NCI-H2227 treated with DMSO at 0.1 percent for 48 hours (cell line): ENCODE measurements at regions not wholly inside any gene's neighbourhood (a gene's known extent, or its start where the extent isn't known, plus 50 kb on each side); places are given as distances from the start of the nearest gene placed in this dataset.
"Not testable (repeated sequence)": the region's sequence is repeated elsewhere in the genome, so short reads cannot be mapped to it uniquely, and the experiment has no call there.

Experiments
- DNase-seq: peaks from one replicate; lab custom pipeline; 2025; lab: John Stamatoyannopoulos, UW

DNA sequence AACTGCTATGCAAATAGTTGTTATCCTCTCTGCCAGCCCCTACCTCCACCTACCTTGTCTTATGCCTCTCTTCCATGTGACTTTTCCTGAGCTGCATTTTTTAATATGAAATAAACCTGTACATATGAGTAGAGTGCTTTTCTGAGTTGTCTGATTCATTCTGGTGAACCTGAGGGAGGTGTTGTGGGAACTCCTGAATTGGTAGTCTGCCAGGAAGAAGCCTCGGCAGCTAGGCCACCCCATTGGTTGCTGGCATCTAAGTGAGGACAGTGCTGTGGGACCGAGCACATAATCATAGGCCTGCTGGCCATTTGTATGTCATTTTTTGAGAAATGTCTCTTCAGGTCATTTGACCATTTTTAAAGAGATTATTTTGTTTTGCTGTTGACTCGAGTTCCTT is 1146.8 kb downstream of the UQCRFS1 start:
- DNase-seq, result no peak

GRCh38 chr19:28065026-28065425 is 1147.9 kb downstream of the UQCRFS1 start:
- no peak for DNase-seq

DNA sequence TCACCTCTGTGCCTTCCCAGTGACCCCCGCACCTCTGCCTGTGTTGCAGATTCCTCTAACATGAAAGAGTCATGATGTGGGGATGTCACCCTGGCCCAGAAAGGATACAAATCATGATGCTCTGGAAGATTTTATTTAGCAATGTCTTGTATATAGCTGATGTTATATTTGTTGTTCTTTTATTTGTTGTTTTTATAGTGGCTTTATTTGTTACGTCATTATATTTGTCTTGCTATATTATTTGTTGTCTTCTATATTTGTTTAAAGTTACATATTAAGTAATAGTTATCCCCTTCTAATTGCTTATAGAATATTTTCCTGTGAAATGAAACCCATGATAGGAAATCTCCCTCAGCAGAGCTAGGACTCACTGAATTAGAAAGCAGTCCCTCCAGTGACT is 1149.2 kb downstream of the UQCRFS1 start:
- no peak for DNase-seq

GRCh38 chr19:28061111-28061510 is 1151.8 kb downstream of the UQCRFS1 start:
- no peak for DNase-seq

- not testable (repeated sequence) for DNase-seq
Measured at GRCh38 chr19:28057026-28057425, 1155.9 kb downstream of the UQCRFS1 start.

DNA sequence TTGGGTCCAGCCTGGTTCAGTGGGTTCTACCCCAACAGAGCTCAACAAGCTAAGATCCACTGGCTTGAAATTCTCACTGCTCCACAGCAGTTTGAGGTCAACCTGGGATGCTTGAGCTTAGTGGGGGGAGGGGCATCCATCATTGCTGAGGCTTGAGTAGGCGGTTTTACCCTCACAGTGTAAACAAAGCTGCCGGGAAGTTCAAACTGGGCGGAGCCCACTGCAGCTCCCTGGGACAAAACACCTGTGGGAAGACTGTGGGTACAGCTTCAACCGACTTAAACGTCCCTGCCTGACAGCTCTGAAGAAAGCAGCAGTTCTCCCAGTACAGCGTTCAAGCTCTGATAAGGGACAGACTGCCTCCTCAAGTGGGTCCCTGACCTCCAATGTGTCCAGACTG is 1161.9 kb downstream of the UQCRFS1 start:
- no peak for DNase-seq

DNA sequence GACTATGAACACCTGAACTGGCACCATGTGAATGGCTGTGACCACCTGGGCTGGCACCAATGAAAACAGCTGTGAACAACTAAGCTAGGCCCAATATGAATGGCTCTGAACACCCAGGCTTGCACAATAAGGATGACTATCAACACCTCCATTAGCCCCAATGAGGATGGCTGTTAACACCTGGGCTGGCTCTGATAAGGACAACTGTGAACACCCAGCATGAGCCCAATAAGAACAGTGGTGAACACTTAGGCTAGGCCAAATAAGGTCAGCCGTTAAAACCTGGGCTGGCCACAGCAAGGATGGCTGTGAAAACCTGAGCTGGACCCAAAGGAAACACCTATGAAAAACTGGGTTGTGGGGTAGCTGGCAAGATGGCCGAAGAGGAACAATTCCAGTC is 1163.1 kb downstream of the UQCRFS1 start:
- no peak for DNase-seq

DNA sequence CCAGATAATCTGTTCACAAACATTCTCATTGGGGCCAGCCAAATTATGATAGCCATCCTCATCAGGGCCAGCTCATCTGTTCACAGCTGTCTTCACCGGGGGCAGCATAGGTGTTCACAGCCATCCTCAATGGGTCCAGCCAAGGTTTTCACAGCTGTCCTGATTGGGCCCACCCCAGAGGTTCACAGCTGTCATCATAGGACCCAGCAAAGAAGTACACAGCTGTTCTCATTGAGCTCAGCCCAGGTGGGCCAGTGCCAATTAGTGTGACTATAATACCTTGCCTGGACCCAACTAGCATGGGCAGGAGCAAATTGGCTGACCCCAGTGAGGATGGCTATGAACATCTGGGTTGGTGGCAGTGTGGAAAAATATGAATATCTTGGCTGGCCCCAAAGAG is 1166.0 kb downstream of the UQCRFS1 start:
- DNase-seq, result no peak

GRCh38 chr19:28045621-28046020 is 1167.3 kb downstream of the UQCRFS1 start:
- DNase-seq, result no peak

DNA sequence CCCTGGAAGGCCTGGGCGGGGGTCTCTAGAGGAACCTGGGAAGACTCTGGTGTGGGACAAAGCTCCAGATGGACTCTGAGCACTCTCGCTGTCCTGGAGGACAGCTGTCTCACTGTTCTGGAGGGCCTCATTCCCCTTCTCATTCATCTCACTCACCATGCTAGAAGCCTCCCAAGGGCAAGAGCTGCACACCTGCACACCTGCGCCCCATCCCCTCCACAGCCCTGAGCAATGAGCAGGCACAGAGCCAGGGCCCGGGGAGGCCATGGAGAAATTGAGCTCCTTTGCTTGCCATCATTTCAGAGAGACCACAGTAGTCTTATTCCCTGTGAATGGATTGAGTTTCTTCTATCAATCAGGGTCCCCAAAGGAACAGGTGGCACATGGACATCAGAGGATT is 1168.5 kb downstream of the UQCRFS1 start:
- DNase-seq, result no peak

- DNase-seq, result no peak
Measured at GRCh38 chr19:28042516-28042915, 1170.4 kb downstream of the UQCRFS1 start.

GRCh38 chr19:28039677-28040381 is 1173.1 kb downstream of the UQCRFS1 start:
- DNase-seq, result no peak

GRCh38 chr19:28037186-28037585 is 1175.8 kb downstream of the UQCRFS1 start:
- no peak for DNase-seq

- DNase-seq, result no peak
Measured at GRCh38 chr19:28036486-28036885, 1176.5 kb downstream of the UQCRFS1 start.

GRCh38 chr19:28034936-28035335 is 1178.0 kb downstream of the UQCRFS1 start:
- no peak for DNase-seq

- no peak for DNase-seq
Measured at GRCh38 chr19:28028881-28029444, 1184.0 kb downstream of the UQCRFS1 start.

DNA sequence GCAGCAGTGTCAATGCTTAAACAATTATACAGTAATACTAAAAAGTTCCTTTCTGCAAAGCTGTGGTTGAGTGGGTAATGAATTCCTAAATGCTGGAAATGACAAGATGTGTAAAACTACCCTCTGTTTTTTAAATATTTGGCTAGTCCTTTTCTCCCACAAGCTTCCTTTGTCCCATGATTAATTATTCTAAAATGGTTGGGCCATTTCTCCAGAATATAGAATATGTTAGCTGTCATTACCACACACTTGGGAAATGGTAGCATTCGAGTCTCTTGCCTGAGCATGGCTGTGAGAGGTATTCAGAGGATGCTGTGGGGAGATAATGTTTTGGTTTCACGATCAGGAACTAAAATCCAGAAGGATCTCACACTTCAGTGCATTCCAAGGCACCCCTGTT is 1185.8 kb downstream of the UQCRFS1 start:
- no peak for DNase-seq

GRCh38 chr19:28026636-28027035 is 1186.3 kb downstream of the UQCRFS1 start:
- DNase-seq, result no peak

GRCh38 chr19:28024920-28025319 is 1188.0 kb downstream of the UQCRFS1 start:
- DNase-seq, result no peak

DNA sequence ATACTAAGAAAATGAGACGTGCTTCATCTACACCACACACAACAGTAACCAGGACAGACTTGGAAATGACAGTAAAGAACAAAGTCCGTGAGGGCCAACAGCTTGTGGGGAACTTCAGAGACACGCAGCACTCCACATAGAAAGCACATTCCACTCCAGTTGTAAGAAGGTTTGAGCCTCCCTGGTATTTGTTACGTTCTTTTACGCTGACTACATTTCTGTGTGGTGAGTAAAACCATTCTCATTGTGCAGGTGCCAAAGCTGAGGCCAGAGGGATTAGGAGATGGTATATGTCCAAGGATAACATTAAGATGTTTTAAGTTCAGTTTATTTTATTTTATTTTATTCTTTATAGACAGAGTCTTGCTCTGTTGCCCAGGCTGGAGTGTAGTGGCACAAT is 1189.9 kb downstream of the UQCRFS1 start:
- DNase-seq, result no peak

DNA sequence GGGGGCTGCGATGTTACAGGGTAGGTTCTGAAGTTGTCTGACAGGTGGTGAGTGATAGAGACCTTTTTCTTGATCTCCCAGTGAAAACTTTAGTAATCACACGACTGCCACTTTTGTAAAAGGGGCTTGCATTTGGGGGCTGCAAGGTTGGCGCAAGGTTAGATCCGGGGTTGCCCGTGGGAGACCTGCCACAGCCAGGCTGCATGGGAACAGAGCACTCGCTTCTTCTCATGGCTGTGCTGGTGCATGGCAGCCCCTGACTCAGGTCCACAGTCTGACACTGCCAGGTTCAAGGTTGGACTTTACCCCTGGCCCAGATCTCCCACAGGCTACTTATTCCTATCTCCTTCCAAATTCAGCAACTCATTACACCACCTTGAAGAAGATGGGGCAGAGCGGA is 1190.4 kb downstream of the UQCRFS1 start:
- DNase-seq, result no peak

DNA sequence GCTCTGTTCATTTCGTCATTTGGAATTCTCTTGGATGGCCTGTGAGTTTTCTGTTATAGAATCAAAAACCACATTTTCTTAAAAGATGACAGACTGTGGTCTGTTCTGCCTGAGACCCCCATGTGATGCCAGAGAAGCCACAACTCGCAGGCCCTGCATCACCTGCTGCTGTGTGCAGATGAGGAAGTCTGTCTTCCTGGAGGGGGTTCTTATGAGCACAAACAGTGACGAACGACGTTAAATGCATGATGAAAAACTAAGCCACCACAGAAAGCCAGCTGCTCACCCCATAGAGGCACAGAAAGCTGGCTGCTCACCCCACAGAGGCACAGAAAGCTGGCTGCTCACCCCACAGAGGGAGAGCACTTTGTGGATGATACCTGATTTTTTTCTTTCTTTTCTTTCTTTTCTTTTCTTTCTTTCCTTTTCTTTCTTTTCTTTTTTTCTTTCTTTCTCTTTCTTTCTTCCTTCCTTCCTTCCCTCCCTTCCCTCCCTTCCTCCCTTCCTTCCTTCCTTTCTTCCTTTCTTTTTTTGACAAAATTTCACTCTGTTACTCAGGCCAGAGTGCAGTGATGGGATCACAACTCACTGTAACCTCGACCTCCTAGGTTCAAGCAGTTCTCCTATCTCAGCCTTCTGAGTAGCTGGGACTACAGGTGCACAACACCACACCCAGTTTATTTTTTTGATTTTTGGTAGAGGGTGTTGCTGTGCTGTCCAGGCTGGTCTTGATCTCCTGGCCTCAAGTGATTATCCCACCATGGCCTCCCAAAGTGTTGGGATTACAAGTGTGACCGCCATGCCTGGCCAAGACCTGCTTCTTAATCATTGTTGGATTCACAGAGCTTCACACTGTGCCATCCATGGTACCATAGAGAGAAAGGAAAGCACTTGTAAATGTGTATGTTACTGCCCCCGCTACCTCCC is 1191.4 kb downstream of the UQCRFS1 start:
- no peak for DNase-seq
